HUES64 (cell line): ENCODE measurements at regions not wholly inside any gene's neighbourhood (a gene's known extent, or its start where the extent isn't known, plus 50 kb on each side); places are given as distances from the start of the nearest gene placed in this dataset.
"Not testable (repeated sequence)": the region's sequence is repeated elsewhere in the genome, so short reads cannot be mapped to it uniquely, and the experiment has no call there.

Experiments used
- H3K27ac ChIP-seq: 2 replicates; pipeline ENCODE4 v1.7.0; 2013; ENCODE audit warnings: low read depth, low read length, inconsistent platforms
- H3K27me3 ChIP-seq: 2 replicates; pipeline ENCODE4 v1.6.1; 2013; ENCODE audit warnings: mild to moderate bottlenecking, low read length; ENCODE audit not compliant: insufficient read depth
- H3K36me3 ChIP-seq: 2 replicates; pipeline ENCODE4 v1.6.1; 2013; ENCODE audit warnings: mild to moderate bottlenecking, low read length; ENCODE audit not compliant: insufficient read depth
- H3K4me1 ChIP-seq: 2 replicates; pipeline ENCODE4 v1.6.1; 2013; ENCODE audit warnings: mild to moderate bottlenecking, low read length, moderate library complexity; ENCODE audit not compliant: insufficient read depth
- H3K4me3 ChIP-seq: 2 replicates; pipeline ENCODE4 v1.5.1; 2013; ENCODE audit warnings: mild to moderate bottlenecking, low read length, moderate library complexity
- H3K9ac ChIP-seq: 2 replicates; pipeline ENCODE4 v1.6.1; 2013; ENCODE audit warnings: mild to moderate bottlenecking, low read depth, low read length
- H3K9me3 ChIP-seq: 2 replicates; pipeline ENCODE4 v1.6.1; 2013; ENCODE audit warnings: low read depth, low read length; ENCODE audit not compliant: insufficient read depth
- WGBS: fragments of 150-250, 120-280 bp; methylation state at CpG from one replicate; pipeline ENCODE4 v1.1.7; 2013; ENCODE audit warnings: missing lambda C conversion rate; 5-methylcytosine and 5-hydroxymethylcytosine counted together

GRCh38 chr16:51239196-51239595 is 88.1 kb upstream of the SALL1 start:
- Histone ChIP-seq H3K27ac (no peak overlapping the region), H3K27me3 (0 out of 2 replicates have a peak, but pooled peaks cover 4% of the 10 kb centered on the region), H3K36me3 (no peaks in the 10 kb centered on the region), H3K9ac (no peak overlapping the region), H3K4me3 (no peak overlapping the region), H3K4me1 (peaks cover 25% of the 10 kb centered on the region), H3K9me3 (no peaks in the 10 kb centered on the region)
- WGBS: 96% methylated on average over 2 of the region's 2 CpGs

GRCh38 chr16:51237861-51238378 is 86.8 kb upstream of the SALL1 start:
- Histone ChIP-seq H3K27me3 (0 out of 2 replicates have a peak, but pooled peaks cover 4% of the 10 kb centered on the region), H3K4me1 (peaks cover 25% of the 10 kb centered on the region), H3K4me3 (no peak overlapping the region), H3K27ac (peak overlapping the region; percentile 22; the same call in 1 of the 2 replicates), H3K9ac (no peak overlapping the region), H3K9me3 (no peaks in the 10 kb centered on the region), H3K36me3 (no peaks in the 10 kb centered on the region)
- 32% methylated on average over 6 of the region's 6 CpGs for WGBS

- H3K36me3 ChIP-seq: no peaks in the 10 kb centered on the region
- H3K4me1 ChIP-seq: peaks cover 25% of the 10 kb centered on the region
- H3K9me3 ChIP-seq: no peaks in the 10 kb centered on the region
- H3K27me3 ChIP-seq: 0 out of 2 replicates have a peak, but pooled peaks cover 4% of the 10 kb centered on the region
- no peak overlapping the region for H3K4me3 ChIP-seq
- 75% methylated on average over 2 of the region's 2 CpGs for WGBS
- peak overlapping the region; percentile 22; the same call in 1 of the 2 replicates for H3K27ac ChIP-seq
- H3K9ac ChIP-seq: no peak overlapping the region
Observed at GRCh38 chr16:51237207-51237606, 86.1 kb upstream of the SALL1 start.

- no peaks in the 10 kb centered on the region for H3K36me3 ChIP-seq
- no peak overlapping the region; the same call in 1 of the 2 replicates for H3K27ac ChIP-seq
- H3K9ac ChIP-seq: no peak overlapping the region
- H3K9me3 ChIP-seq: no peaks in the 10 kb centered on the region
- 24% methylated on average over 1 of the region's 3 CpGs for WGBS
- 0 out of 2 replicates have a peak, but pooled peaks cover 4% of the 10 kb centered on the region for H3K27me3 ChIP-seq
- H3K4me3 ChIP-seq: no peak overlapping the region
- H3K4me1 ChIP-seq: peaks cover 25% of the 10 kb centered on the region
Observed at GRCh38 chr16:51236583-51236982, 85.5 kb upstream of the SALL1 start.

GRCh38 chr16:51231702-51232101 is 80.6 kb upstream of the SALL1 start:
- H3K9ac ChIP-seq: no peak overlapping the region
- 94% methylated on average over 4 of the region's 4 CpGs for WGBS
- no peaks in the 10 kb centered on the region for H3K27me3 ChIP-seq
- H3K4me3 ChIP-seq: no peak overlapping the region
- peaks cover 17% of the 10 kb centered on the region for H3K4me1 ChIP-seq
- H3K9me3 ChIP-seq: no peaks in the 10 kb centered on the region
- no peak overlapping the region for H3K27ac ChIP-seq
- H3K36me3 ChIP-seq: no peaks in the 10 kb centered on the region

- H3K4me3 ChIP-seq, H3K9ac ChIP-seq, H3K27me3 ChIP-seq, H3K9me3 ChIP-seq, H3K27ac ChIP-seq, H3K36me3 ChIP-seq: not testable (repeated sequence)
- 100% methylated on average over 1 of the region's 1 CpG for WGBS
- H3K4me1 ChIP-seq: peaks cover 12% of the 10 kb centered on the region
Observed at GRCh38 chr16:51230035-51230434, 79.0 kb upstream of the SALL1 start.

GRCh38 chr16:51228097-51228659 is 77.1 kb upstream of the SALL1 start:
- 20% methylated on average over 2 of the region's 8 CpGs for WGBS

GRCh38 chr16:51225878-51226277 is 74.8 kb upstream of the SALL1 start:
- Histone ChIP-seq H3K4me3 (no peak overlapping the region), H3K9me3 (no peaks in the 10 kb centered on the region), H3K27ac (no peak overlapping the region), H3K27me3 (no peaks in the 10 kb centered on the region), H3K36me3 (no peaks in the 10 kb centered on the region), H3K4me1 (peaks cover 12% of the 10 kb centered on the region), H3K9ac (no peak overlapping the region)
- 94% methylated on average over 6 of the region's 6 CpGs for WGBS

More at GRCh38 chr16:51228097-51228659, 77.1 kb upstream of the SALL1 start:
- no peaks in the 10 kb centered on the region for H3K36me3 ChIP-seq
- no peaks in the 10 kb centered on the region for H3K9me3 ChIP-seq
- H3K27me3 ChIP-seq: no peaks in the 10 kb centered on the region
- H3K4me1 ChIP-seq: peaks cover 12% of the 10 kb centered on the region
- peak overlapping the region; percentile 22; the same call in 1 of the 2 replicates for H3K4me3 ChIP-seq
- H3K9ac ChIP-seq: peak overlapping the region; percentile 29; the same call in 1 of the 2 replicates
- H3K27ac ChIP-seq: peak overlapping the region; percentile 78; the same call in 1 of the 2 replicates

- WGBS: 100% methylated on average over 2 of the region's 2 CpGs
- H3K9ac ChIP-seq: no peak overlapping the region
- H3K9me3 ChIP-seq: no peaks in the 10 kb centered on the region
Observed at GRCh38 chr16:51224317-51224716, 73.2 kb upstream of the SALL1 start.

GRCh38 chr16:51222016-51222415 is 70.9 kb upstream of the SALL1 start:
- Histone ChIP-seq H3K9ac (no peak overlapping the region), H3K4me3 (no peak overlapping the region), H3K36me3 (no peaks in the 10 kb centered on the region), H3K4me1 (no peaks in the 10 kb centered on the region), H3K27ac (no peak overlapping the region), H3K27me3 (no peaks in the 10 kb centered on the region), H3K9me3 (peaks cover 10% of the 10 kb centered on the region)
- 91% methylated on average over 6 of the region's 6 CpGs for WGBS

More at GRCh38 chr16:51224317-51224716, 73.2 kb upstream of the SALL1 start:
- peaks cover 12% of the 10 kb centered on the region for H3K4me1 ChIP-seq
- H3K4me3 ChIP-seq: no peak overlapping the region
- H3K27ac ChIP-seq: no peak overlapping the region
- H3K36me3 ChIP-seq: no peaks in the 10 kb centered on the region
- H3K27me3 ChIP-seq: no peaks in the 10 kb centered on the region

- no peaks in the 10 kb centered on the region for H3K4me1 ChIP-seq
- H3K27me3 ChIP-seq: no peaks in the 10 kb centered on the region
- 96% methylated on average over 1 of the region's 2 CpGs for WGBS
- H3K9me3 ChIP-seq: peaks cover under 1% of the 10 kb centered on the region; the same call in 1 of the 2 replicates
- no peaks in the 10 kb centered on the region for H3K36me3 ChIP-seq
- H3K9ac ChIP-seq: no peak overlapping the region
- no peak overlapping the region for H3K27ac ChIP-seq
- H3K4me3 ChIP-seq: no peak overlapping the region
Observed at GRCh38 chr16:51211148-51211547, 60.1 kb upstream of the SALL1 start.
